Endothelial cell (in vitro differentiated cells): ENCODE measurements at regions not wholly inside any gene's neighbourhood (a gene's known extent, or its start where the extent isn't known, plus 50 kb on each side); places are given as distances from the start of the nearest gene placed in this dataset.

Experiments used
- DNase-seq: peaks from one replicate; pipeline ENCODE4 v3.0.0; 2021; ENCODE audit warnings: low spot score
- H3K27ac Mint-ChIP-seq: one replicate; pipeline ENCODE4 v1.8.0; 2021; ENCODE audit warnings: mixed read lengths, inconsistent platforms; ENCODE audit not compliant: unreplicated experiment
- H3K27me3 Mint-ChIP-seq: one replicate; pipeline ENCODE4 v1.8.0; 2021; ENCODE audit warnings: mild to moderate bottlenecking, moderate library complexity, mixed read lengths, inconsistent platforms; ENCODE audit not compliant: unreplicated experiment
- H3K36me3 Mint-ChIP-seq: one replicate; pipeline ENCODE4 v1.8.0; 2021; ENCODE audit warnings: mild to moderate bottlenecking, low read depth, mixed read lengths, inconsistent platforms; ENCODE audit not compliant: unreplicated experiment
- H3K4me1 Mint-ChIP-seq: one replicate; pipeline ENCODE4 v1.8.0; 2021; ENCODE audit warnings: mild to moderate bottlenecking, mixed read lengths, inconsistent platforms; ENCODE audit not compliant: unreplicated experiment
- H3K4me3 Mint-ChIP-seq: one replicate; pipeline ENCODE4 v1.8.0; 2021; ENCODE audit warnings: mild to moderate bottlenecking, mixed read lengths, inconsistent platforms; ENCODE audit not compliant: unreplicated experiment
- H3K9me3 Mint-ChIP-seq: one replicate; pipeline ENCODE4 v1.8.0; 2021; ENCODE audit warnings: mixed read lengths, inconsistent platforms; ENCODE audit not compliant: unreplicated experiment
- CTCF ChIP-seq: fragments of 200-600 bp; sonication (generic); IDR thresholded peaks from one replicate; pipeline ENCODE4 v1.5.0; 2021; ENCODE audit warnings: antibody characterized with exemption; ENCODE audit not compliant: unreplicated experiment

- DNase-seq: no peak
- peaks cover 2% of the 10 kb centered on the region for H3K4me1 Mint-ChIP-seq
- no peak overlapping the region for H3K4me3 Mint-ChIP-seq
These were observed 66.8 kb upstream of the SPRED2 start for GRCh38 chr2:65499216-65499615.

GRCh38 chr2:65498396-65498795, 66.0 kb upstream of the SPRED2 start:
- Mint-ChIP-seq H3K36me3 (no peaks in the 10 kb centered on the region), H3K4me3 (no peak overlapping the region), H3K27me3 (peaks cover 5% of the 10 kb centered on the region), H3K27ac (no peak overlapping the region), H3K9me3 (no peaks in the 10 kb centered on the region), H3K4me1 (no peaks in the 10 kb centered on the region)
- TF ChIP-seq CTCF: no peak
- DNase-seq: no peak

More at GRCh38 chr2:65499216-65499615, 66.8 kb upstream of the SPRED2 start:
- H3K9me3 Mint-ChIP-seq: no peaks in the 10 kb centered on the region
- H3K36me3 Mint-ChIP-seq: no peaks in the 10 kb centered on the region
- no peak overlapping the region for H3K27ac Mint-ChIP-seq
- peaks cover 6% of the 10 kb centered on the region for H3K27me3 Mint-ChIP-seq
- no peak for TF ChIP-seq CTCF

GRCh38 chr2:65495251-65495877, 63.0 kb upstream of the SPRED2 start:
- H3K4me3 Mint-ChIP-seq: no peak overlapping the region
- H3K36me3 Mint-ChIP-seq: no peaks in the 10 kb centered on the region
- H3K4me1 Mint-ChIP-seq: no peaks in the 10 kb centered on the region
- H3K27me3 Mint-ChIP-seq: peaks cover 4% of the 10 kb centered on the region
- no peaks in the 10 kb centered on the region for H3K9me3 Mint-ChIP-seq
- no peak for TF ChIP-seq CTCF
- H3K27ac Mint-ChIP-seq: no peak overlapping the region
- DNase-seq: no peak

- no peak for TF ChIP-seq CTCF
- Mint-ChIP-seq H3K4me1 (no peaks in the 10 kb centered on the region), H3K27ac (no peak overlapping the region), H3K4me3 (no peak overlapping the region), H3K27me3 (peaks cover 5% of the 10 kb centered on the region), H3K36me3 (no peaks in the 10 kb centered on the region), H3K9me3 (no peaks in the 10 kb centered on the region)
- DNase-seq: no peak
These were observed 61.7 kb upstream of the SPRED2 start for GRCh38 chr2:65494078-65494477.

- peaks cover 6% of the 10 kb centered on the region for H3K27me3 Mint-ChIP-seq
- H3K36me3 Mint-ChIP-seq: peaks cover 3% of the 10 kb centered on the region
- H3K27ac Mint-ChIP-seq: no peak overlapping the region
- TF ChIP-seq CTCF: no peak
- H3K4me1 Mint-ChIP-seq: no peaks in the 10 kb centered on the region
- no peak overlapping the region for H3K4me3 Mint-ChIP-seq
- no peaks in the 10 kb centered on the region for H3K9me3 Mint-ChIP-seq
- no peak for DNase-seq
These were observed 59.0 kb upstream of the SPRED2 start for GRCh38 chr2:65491381-65491905.
